ENCODE measurements at regions not wholly inside any gene's neighbourhood (a gene's known extent, or its start where the extent isn't known, plus 50 kb on each side); places are given as distances from the start of the nearest gene placed in this dataset.
"Not testable (repeated sequence)": the region's sequence is repeated elsewhere in the genome, so short reads cannot be mapped to it uniquely, and the experiment has no call there.

- no peaks in the 10 kb centered on the region for H3K9me3 ChIP-seq (replicated peaks in 1 of 3)
- H3K27ac ChIP-seq: no peak overlapping the region
- no peaks in the 10 kb centered on the region for H3K4me1 ChIP-seq (replicated peaks in 1 of 2)
- TF ChIP-seq CTCF (IDR thresholded peaks at IDR 0.05): no peak
- no peak for TF ChIP-seq POLR2A (IDR thresholded peaks at IDR 0.05)
- H3K27me3 ChIP-seq: no peaks in the 10 kb centered on the region
- WGBS, 4 donors: 74 to 86% (median 77%) methylated on average over 2 of the region's 2 CpGs
- H3K36me3 ChIP-seq (replicated peaks in 1 of 2): no peaks in the 10 kb centered on the region
- intact Hi-C loops (cut with DNase I): no loop called here
- H3K4me3 ChIP-seq: no peak overlapping the region
- DNase-seq: no peak
Observed at GRCh38 chr3:137332297-137332696, 374.5 kb downstream of the IL20RB start.

- WGBS, 4 donors: 27 to 35% (median 32%) methylated on average over 7 of the region's 7 CpGs
- Histone ChIP-seq H3K27ac (no peak overlapping the region), H3K4me3 (no peak overlapping the region), H3K9me3 (replicated peaks in 1 of 3) (no peaks in the 10 kb centered on the region), H3K4me1 (replicated peaks in 1 of 2) (no peaks in the 10 kb centered on the region), H3K36me3 (replicated peaks in 1 of 2) (no peaks in the 10 kb centered on the region), H3K27me3 (no peaks in the 10 kb centered on the region)
- no peak for TF ChIP-seq CTCF (IDR thresholded peaks at IDR 0.05)
- no peak for TF ChIP-seq POLR2A (IDR thresholded peaks at IDR 0.05)
- intact Hi-C loops (cut with DNase I): no loop called here
- no peak for DNase-seq
Observed at GRCh38 chr3:137335478-137335877, 377.7 kb downstream of the IL20RB start.

GRCh38 chr3:137338400-137338799 lies 380.6 kb downstream of the IL20RB start:
- H3K36me3 ChIP-seq (replicated peaks in 1 of 2); intact Hi-C loops (cut with DNase I); H3K27ac ChIP-seq; H3K27me3 ChIP-seq; H3K4me3 ChIP-seq; H3K9me3 ChIP-seq (replicated peaks in 1 of 3); DNase-seq; H3K4me1 ChIP-seq (replicated peaks in 1 of 2): not testable (repeated sequence)
- 56 to 83% (median 72%) methylated on average over 5 of the region's 5 CpGs; no CpG with 5 or more reads in 1 of the 4 donors for WGBS, 4 donors

GRCh38 chr3:137343283-137343682 lies 385.5 kb downstream of the IL20RB start:
- H3K27me3 ChIP-seq: no peaks in the 10 kb centered on the region
- H3K27ac ChIP-seq: no peak overlapping the region
- H3K9me3 ChIP-seq (replicated peaks in 1 of 3): no peaks in the 10 kb centered on the region
- TF ChIP-seq CTCF (IDR thresholded peaks at IDR 0.05): no peak
- no peak for TF ChIP-seq POLR2A (IDR thresholded peaks at IDR 0.05)
- intact Hi-C loops (cut with DNase I): no loop called here
- no peak overlapping the region for H3K4me3 ChIP-seq
- H3K4me1 ChIP-seq (replicated peaks in 1 of 2): no peaks in the 10 kb centered on the region
- H3K36me3 ChIP-seq (replicated peaks in 1 of 2): no peaks in the 10 kb centered on the region
- WGBS, 4 donors: 25 to 30% (median 26%) methylated on average over 4 of the region's 4 CpGs
- DNase-seq: no peak

GRCh38 chr3:137347132-137347531 lies 389.3 kb downstream of the IL20RB start:
- H3K4me3 ChIP-seq: no peak overlapping the region
- no peaks in the 10 kb centered on the region for H3K9me3 ChIP-seq (replicated peaks in 1 of 3)
- WGBS, 4 donors: 75 to 81% (median 75%) methylated on average over 2 of the region's 2 CpGs
- H3K27ac ChIP-seq: no peak overlapping the region
- H3K36me3 ChIP-seq (replicated peaks in 1 of 2): no peaks in the 10 kb centered on the region
- intact Hi-C loops (cut with DNase I): no loop called here
- no peak for DNase-seq
- H3K4me1 ChIP-seq (replicated peaks in 1 of 2): no peaks in the 10 kb centered on the region
- H3K27me3 ChIP-seq: no peaks in the 10 kb centered on the region
- TF ChIP-seq POLR2A (IDR thresholded peaks at IDR 0.05) (no peak), CTCF (IDR thresholded peaks at IDR 0.05) (no peak)
